Breast epithelium (tissue), 4 donors: ENCODE measurements at regions not wholly inside any gene's neighbourhood (a gene's known extent, or its start where the extent isn't known, plus 50 kb on each side); places are given as distances from the start of the nearest gene placed in this dataset.
"Not testable (repeated sequence)": the region's sequence is repeated elsewhere in the genome, so short reads cannot be mapped to it uniquely, and the experiment has no call there.

Experiments used
- DNase-seq, 2 donors: peaks; one replicate each; pipeline ENCODE4 v3.0.0-alpha.2; 2019; ENCODE audit warnings: low spot score in 2 of 2
- H3K27ac ChIP-seq, 2 donors: fragments of 200-600 bp; sonication (generic) in 1 of 2; one replicate each; pipeline ENCODE4 v1.5.1; 2016 to 2019; ENCODE audit warnings: mild to moderate bottlenecking in 1 of 2
- H3K27me3 ChIP-seq, 2 donors: fragments of 200-600 bp; sonication (generic) in 1 of 2; one replicate each; pipeline versions ENCODE4 v1.5.1 to v1.6.0; 2017 to 2019; ENCODE audit warnings: control low read depth in 1 of 2, mild to moderate bottlenecking in 1 of 2
- H3K36me3 ChIP-seq: fragments of 200-600 bp; one replicate; pipeline ENCODE4 v1.5.1; 2019
- H3K4me1 ChIP-seq, 2 donors: fragments of 200-600 bp; sonication (generic); one replicate each; pipeline ENCODE4 v1.5.1; 2016 to 2019; ENCODE audit warnings: control low read depth in 1 of 2
- H3K4me3 ChIP-seq, 3 donors: fragments of 200-600 bp; sonication (generic); 1 replicate in 2 of 3; 2 replicates in 1 of 3; pipeline ENCODE4 v1.5.1; 2016 to 2019; ENCODE audit warnings: mild to moderate bottlenecking in 3 of 3, moderate library complexity in 2 of 3
- H3K9me3 ChIP-seq, 2 donors: fragments of 200-600 bp; sonication (generic) in 1 of 2; one replicate each; pipeline ENCODE4 v1.5.1; 2016 to 2019; ENCODE audit warnings: control low read depth in 1 of 2
- CTCF ChIP-seq, 3 donors: fragments of 450-650 bp; IDR thresholded peaks; one replicate each; pipeline ENCODE4 v1.5.1; 2016 to 2017; ENCODE audit warnings: antibody characterized with exemption in 3 of 3, mild to moderate bottlenecking in 3 of 3, moderate library complexity in 3 of 3
- POLR2A ChIP-seq: fragments of 450-650 bp; IDR thresholded peaks from one replicate; pipeline ENCODE4 v1.6.1; 2016; ENCODE audit warnings: antibody characterized with exemption, mild to moderate bottlenecking, moderate library complexity
- POLR2AphosphoS5 ChIP-seq, 3 donors: sonication (generic); formaldehyde crosslinking; IDR thresholded peaks; one replicate each; pipeline ENCODE4 v1.6.1; 2017; ENCODE audit warnings: antibody characterized with exemption in 3 of 3
- intact Hi-C: fragments of 100-400 bp; cut with DNase I; formaldehyde crosslinking; loops from one replicate; pipeline ENCODE4 v1.15.1; 2023; ENCODE audit warnings: low total_unique reads

- no peak for DNase-seq
- Histone ChIP-seq H3K4me1 (no peaks in the 10 kb centered on the region), H3K9me3 (no peaks in the 10 kb centered on the region), H3K27ac (no peak overlapping the region), H3K4me3 (no peak overlapping the region), H3K27me3 (no peaks in the 10 kb centered on the region), H3K36me3 (no peaks in the 10 kb centered on the region)
- intact Hi-C loops: no loop called here
- TF ChIP-seq POLR2AphosphoS5 (IDR thresholded peaks at IDR 0.05) (no peak), POLR2A (no peak), CTCF (IDR thresholded peaks at IDR 0.05) (no peak)
These were observed 332.1 kb downstream of the LMO7 start for GRCh38 chr13:75968103-75968838.

- DNase-seq: no peak
- Histone ChIP-seq H3K36me3 (no peaks in the 10 kb centered on the region), H3K27me3 (no peaks in the 10 kb centered on the region), H3K4me1 (no peaks in the 10 kb centered on the region), H3K27ac (no peak overlapping the region), H3K9me3 (no peaks in the 10 kb centered on the region), H3K4me3 (no peak overlapping the region)
- no peak for TF ChIP-seq POLR2A
- no peak for TF ChIP-seq POLR2AphosphoS5 (IDR thresholded peaks at IDR 0.05)
- no peak for TF ChIP-seq CTCF (IDR thresholded peaks at IDR 0.05)
- intact Hi-C loops: no loop called here
These were observed 327.2 kb downstream of the LMO7 start for GRCh38 chr13:75963302-75963701.

GRCh38 chr13:75961911-75962310 is 325.8 kb downstream of the LMO7 start:
- Histone ChIP-seq H3K4me3 (no peak overlapping the region), H3K27ac (no peak overlapping the region), H3K4me1 (no peaks in the 10 kb centered on the region), H3K9me3 (no peaks in the 10 kb centered on the region), H3K36me3 (no peaks in the 10 kb centered on the region), H3K27me3 (no peaks in the 10 kb centered on the region)
- DNase-seq: no peak
- intact Hi-C loops: no loop called here
- TF ChIP-seq POLR2AphosphoS5 (IDR thresholded peaks at IDR 0.05) (no peak), CTCF (IDR thresholded peaks at IDR 0.05) (no peak), POLR2A (no peak)

- H3K27me3 ChIP-seq: no peaks in the 10 kb centered on the region
- no peaks in the 10 kb centered on the region for H3K36me3 ChIP-seq
- intact Hi-C loops: no loop called here
- H3K9me3 ChIP-seq: no peaks in the 10 kb centered on the region
- no peaks in the 10 kb centered on the region for H3K4me1 ChIP-seq
- TF ChIP-seq POLR2AphosphoS5 (IDR thresholded peaks at IDR 0.05) (no peak), CTCF (IDR thresholded peaks at IDR 0.05) (no peak), POLR2A (no peak)
- no peak for DNase-seq
- no peak overlapping the region for H3K4me3 ChIP-seq
- no peak overlapping the region for H3K27ac ChIP-seq
These were observed 324.4 kb downstream of the LMO7 start for GRCh38 chr13:75960538-75960994.

- intact Hi-C loops: no loop called here
- TF ChIP-seq POLR2A (no peak), POLR2AphosphoS5 (IDR thresholded peaks at IDR 0.05) (no peak), CTCF (IDR thresholded peaks at IDR 0.05) (no peak)
- no peaks in the 10 kb centered on the region for H3K4me1 ChIP-seq
- H3K4me3 ChIP-seq: no peak overlapping the region
- no peaks in the 10 kb centered on the region for H3K27me3 ChIP-seq
- DNase-seq: no peak
- H3K9me3 ChIP-seq: no peaks in the 10 kb centered on the region
- H3K27ac ChIP-seq: no peak overlapping the region
- no peaks in the 10 kb centered on the region for H3K36me3 ChIP-seq
These were observed 323.8 kb downstream of the LMO7 start for GRCh38 chr13:75959861-75960481.

GRCh38 chr13:75953589-75953988 is 317.5 kb downstream of the LMO7 start:
- intact Hi-C loops, H3K27ac ChIP-seq, H3K27me3 ChIP-seq, H3K36me3 ChIP-seq, DNase-seq, H3K4me1 ChIP-seq, H3K4me3 ChIP-seq, H3K9me3 ChIP-seq: not testable (repeated sequence)
